MM.1S (cell line): ENCODE measurements at regions not wholly inside any gene's neighbourhood (a gene's known extent, or its start where the extent isn't known, plus 50 kb on each side); places are given as distances from the start of the nearest gene placed in this dataset.

Source experiments
- DNase-seq: peaks from one replicate; pipeline ENCODE4 v3.0.0-alpha.2; 2015
- H2AFZ ChIP-seq: fragments of 300-600 bp; sonication (generic); 2 replicates; pipeline ENCODE4 v1.6.0; 2016; ENCODE audit warnings: antibody characterized with exemption, low read length
- H3F3A ChIP-seq: fragments of 300-600 bp; sonication (generic); 2 replicates; pipeline ENCODE4 v1.6.1; 2016; ENCODE audit warnings: mild to moderate bottlenecking, antibody characterized with exemption, low read length, moderate library complexity, mixed read lengths; ENCODE audit not compliant: insufficient read depth
- H3K27ac ChIP-seq: fragments of 300-600 bp; sonication (generic); 2 replicates; pipeline ENCODE4 v1.5.1; 2016; ENCODE audit warnings: mild to moderate bottlenecking, low read length
- H3K27me3 ChIP-seq: fragments of 300-600 bp; sonication (generic); replicated peaks from 2 replicates; pipeline ENCODE4 v1.6.0; 2016; ENCODE audit warnings: low read length; ENCODE audit not compliant: insufficient read depth
- H3K36me3 ChIP-seq: fragments of 300-600 bp; sonication (generic); replicated peaks from 2 replicates; pipeline ENCODE4 v1.6.1; 2016; ENCODE audit warnings: mild to moderate bottlenecking, low read length, mixed read lengths; ENCODE audit not compliant: insufficient read depth
- H3K4me1 ChIP-seq: fragments of 300-600 bp; sonication (generic); 2 replicates; pipeline ENCODE4 v1.6.1; 2016; ENCODE audit warnings: low read length, mixed read lengths
- H3K4me2 ChIP-seq: fragments of 300-600 bp; sonication (generic); 2 replicates; pipeline ENCODE4 v1.6.0; 2016; ENCODE audit warnings: low read depth, low read length
- H3K4me3 ChIP-seq: fragments of 300-600 bp; sonication (generic); 2 replicates; pipeline ENCODE4 v1.5.1; 2016; ENCODE audit warnings: low read length, mixed read lengths
- H3K79me2 ChIP-seq: fragments of 300-600 bp; sonication (generic); 2 replicates; pipeline ENCODE4 v1.6.1; 2016; ENCODE audit warnings: mixed run types, low read length, mixed read lengths
- H3K9ac ChIP-seq: fragments of 300-600 bp; sonication (generic); 2 replicates; pipeline ENCODE4 v1.6.1; 2016; ENCODE audit warnings: low read length, mixed read lengths
- H3K9me2 ChIP-seq: fragments of 300-600 bp; sonication (generic); replicated peaks from 2 replicates; pipeline ENCODE4 v1.6.1; 2016; ENCODE audit warnings: mild to moderate bottlenecking, low read length, mixed read lengths; ENCODE audit not compliant: insufficient read depth
- H3K9me3 ChIP-seq: fragments of 300-600 bp; sonication (generic); replicated peaks from 2 replicates; pipeline ENCODE4 v1.6.1; 2016; ENCODE audit warnings: mild to moderate bottlenecking, low read length, mixed read lengths; ENCODE audit not compliant: insufficient read depth
- H4K20me1 ChIP-seq: fragments of 300-600 bp; sonication (generic); 2 replicates; pipeline ENCODE4 v1.6.1; 2016; ENCODE audit warnings: mild to moderate bottlenecking, low read length, moderate library complexity, mixed read lengths; ENCODE audit not compliant: insufficient read depth
- CTCF ChIP-seq: fragments of 300-600 bp; sonication (generic); IDR thresholded peaks from 2 replicates; pipeline ENCODE4 v1.5.1; 2016; ENCODE audit warnings: antibody characterized with exemption, low read length, mixed read lengths
- EZH2 ChIP-seq: fragments of 300-600 bp; sonication (generic); optimal IDR thresholded peaks from 2 replicates; pipeline ENCODE3; 2017; ENCODE audit warnings: low read depth, mild to moderate bottlenecking, antibody characterized with exemption, low read length, mixed read lengths
- EZH2phosphoT487 ChIP-seq: fragments of 300-600 bp; sonication (generic); IDR thresholded peaks from 2 replicates; pipeline ENCODE4 v1.6.1; 2018; ENCODE audit warnings: antibody characterized with exemption, low read length

- TF ChIP-seq EZH2 (no peak), CTCF (no peak), EZH2phosphoT487 (no peak)
- Histone ChIP-seq H3K4me2 (no peak overlapping the region), H3K27ac (no peak overlapping the region), H4K20me1 (no peaks in the 10 kb centered on the region), H3K79me2 (no peaks in the 10 kb centered on the region), H3K9me2 (no peaks in the 10 kb centered on the region), H3K36me3 (no peaks in the 10 kb centered on the region), H3F3A (no peaks in the 10 kb centered on the region), H2AFZ (no peak overlapping the region), H3K4me1 (no peaks in the 10 kb centered on the region), H3K4me3 (no peak overlapping the region), H3K9ac (no peak overlapping the region), H3K27me3 (no peaks in the 10 kb centered on the region), H3K9me3 (no peaks in the 10 kb centered on the region)
- no peak for DNase-seq
These were observed 132.1 kb upstream of the DPP6 start for GRCh38 chr7:153920126-153920525.

- Histone ChIP-seq H3K9me2 (no peaks in the 10 kb centered on the region), H3F3A (no peaks in the 10 kb centered on the region), H3K4me1 (no peaks in the 10 kb centered on the region), H3K4me2 (no peak overlapping the region), H3K79me2 (no peaks in the 10 kb centered on the region), H3K4me3 (no peak overlapping the region), H4K20me1 (no peaks in the 10 kb centered on the region), H2AFZ (no peak overlapping the region), H3K9me3 (no peaks in the 10 kb centered on the region), H3K9ac (no peak overlapping the region), H3K27ac (no peak overlapping the region), H3K27me3 (no peaks in the 10 kb centered on the region), H3K36me3 (no peaks in the 10 kb centered on the region)
- no peak for DNase-seq
- no peak for TF ChIP-seq EZH2phosphoT487
- no peak for TF ChIP-seq EZH2
These were observed 131.3 kb upstream of the DPP6 start for GRCh38 chr7:153920897-153921296.

GRCh38 chr7:153921408-153921807 lies 130.8 kb upstream of the DPP6 start:
- TF ChIP-seq EZH2 = no peak
- TF ChIP-seq CTCF = no peak
- TF ChIP-seq EZH2phosphoT487 = no peak
- no peaks in the 10 kb centered on the region for H3K4me1 ChIP-seq
- H3K79me2 ChIP-seq = no peaks in the 10 kb centered on the region
- H3K36me3 ChIP-seq = no peaks in the 10 kb centered on the region
- DNase-seq = no peak
- H3K9ac ChIP-seq = no peak overlapping the region
- H4K20me1 ChIP-seq = no peaks in the 10 kb centered on the region
- no peak overlapping the region for H3K27ac ChIP-seq
- no peaks in the 10 kb centered on the region for H3F3A ChIP-seq
- H3K4me3 ChIP-seq = no peak overlapping the region
- H3K9me2 ChIP-seq = no peaks in the 10 kb centered on the region
- no peaks in the 10 kb centered on the region for H3K27me3 ChIP-seq
- H3K9me3 ChIP-seq = no peaks in the 10 kb centered on the region
- no peak overlapping the region for H3K4me2 ChIP-seq
- no peak overlapping the region for H2AFZ ChIP-seq

- Histone ChIP-seq H3K27ac (no peak overlapping the region), H3K9me3 (no peaks in the 10 kb centered on the region), H3K27me3 (no peaks in the 10 kb centered on the region), H3F3A (no peaks in the 10 kb centered on the region), H4K20me1 (no peaks in the 10 kb centered on the region), H3K4me3 (no peak overlapping the region), H3K9me2 (no peaks in the 10 kb centered on the region), H3K79me2 (no peaks in the 10 kb centered on the region), H3K36me3 (no peaks in the 10 kb centered on the region), H3K4me2 (no peak overlapping the region), H3K4me1 (no peaks in the 10 kb centered on the region), H3K9ac (no peak overlapping the region), H2AFZ (no peak overlapping the region)
- DNase-seq = no peak
- no peak for TF ChIP-seq CTCF
- no peak for TF ChIP-seq EZH2phosphoT487
- no peak for TF ChIP-seq EZH2
These were observed 121.5 kb upstream of the DPP6 start for GRCh38 chr7:153930696-153931095.
